Activated T-cell treated with anti-CD3 and anti-CD28 coated beads for 4 hours (primary cell): ENCODE measurements at regions not wholly inside any gene's neighbourhood (a gene's known extent, or its start where the extent isn't known, plus 50 kb on each side); places are given as distances from the start of the nearest gene placed in this dataset.
"Not testable (repeated sequence)": the region's sequence is repeated elsewhere in the genome, so short reads cannot be mapped to it uniquely, and the experiment has no call there.

Experiments used
- DNase-seq: peaks from one replicate; pipeline ENCODE4 v3.0.0-alpha.2; 2020

DNA sequence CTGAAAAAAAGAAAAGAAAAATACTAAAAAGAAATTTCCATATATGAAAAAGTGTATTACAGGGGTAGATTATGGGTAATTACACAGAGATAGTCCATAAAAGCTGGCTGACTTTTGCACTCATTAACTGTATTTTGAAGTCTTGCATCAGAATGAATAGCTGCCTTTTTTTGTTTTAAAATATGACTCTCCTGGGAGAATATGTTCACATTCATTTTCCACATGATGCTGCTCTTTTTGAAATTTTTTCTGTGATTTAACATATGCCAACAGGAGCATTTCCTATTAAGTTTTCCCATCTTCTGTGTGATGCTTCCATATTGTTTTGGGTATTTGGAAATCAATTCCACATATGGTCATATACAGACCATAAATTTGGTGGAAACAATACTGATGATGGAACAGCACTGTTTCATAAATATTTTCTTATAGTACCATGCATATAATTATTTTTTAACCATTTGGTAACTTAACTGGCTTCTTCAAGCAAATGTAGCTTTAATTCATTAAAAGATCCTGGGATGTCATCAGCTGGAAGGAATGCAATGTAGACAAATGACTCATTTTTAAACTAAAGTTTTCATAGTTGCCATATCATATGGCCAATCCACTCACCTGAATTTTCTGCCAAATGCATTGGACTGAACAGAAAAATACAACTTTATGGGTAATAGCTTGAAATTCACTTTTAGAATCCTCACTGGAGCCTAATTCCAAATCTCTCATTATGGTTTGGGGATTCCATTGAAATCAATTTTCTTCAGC, 313.9 kb upstream of the GLI3 start:
- no peak for DNase-seq

DNA sequence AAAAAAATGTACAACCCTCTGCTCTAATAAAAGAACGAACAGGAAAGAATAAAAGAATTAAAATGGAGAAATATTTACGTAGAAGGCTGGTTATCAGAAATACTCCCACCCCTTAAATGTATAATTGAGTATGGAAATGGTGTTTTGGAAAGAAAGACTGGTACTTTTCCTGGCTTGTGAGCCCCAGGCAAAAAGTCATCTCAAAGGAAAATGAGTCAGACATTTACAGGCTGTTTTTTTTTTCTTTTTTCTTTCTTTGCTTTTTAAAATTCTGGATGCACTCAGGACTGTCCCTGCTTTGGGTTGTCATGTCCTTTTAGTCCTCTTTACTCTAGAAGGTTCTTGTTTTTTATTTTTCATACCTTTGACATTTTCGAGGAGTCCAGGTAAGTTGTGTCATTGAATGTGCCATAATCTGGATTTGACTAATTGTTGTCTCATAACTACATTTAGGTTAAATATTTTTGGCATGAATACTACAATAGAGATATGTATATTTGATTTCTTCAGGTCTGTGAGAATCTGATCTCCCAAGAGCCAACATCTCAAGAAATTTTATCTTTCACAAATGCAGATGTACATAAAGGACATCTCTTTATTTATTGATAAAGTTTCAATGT, 313.0 kb upstream of the GLI3 start:
- no peak for DNase-seq

DNA sequence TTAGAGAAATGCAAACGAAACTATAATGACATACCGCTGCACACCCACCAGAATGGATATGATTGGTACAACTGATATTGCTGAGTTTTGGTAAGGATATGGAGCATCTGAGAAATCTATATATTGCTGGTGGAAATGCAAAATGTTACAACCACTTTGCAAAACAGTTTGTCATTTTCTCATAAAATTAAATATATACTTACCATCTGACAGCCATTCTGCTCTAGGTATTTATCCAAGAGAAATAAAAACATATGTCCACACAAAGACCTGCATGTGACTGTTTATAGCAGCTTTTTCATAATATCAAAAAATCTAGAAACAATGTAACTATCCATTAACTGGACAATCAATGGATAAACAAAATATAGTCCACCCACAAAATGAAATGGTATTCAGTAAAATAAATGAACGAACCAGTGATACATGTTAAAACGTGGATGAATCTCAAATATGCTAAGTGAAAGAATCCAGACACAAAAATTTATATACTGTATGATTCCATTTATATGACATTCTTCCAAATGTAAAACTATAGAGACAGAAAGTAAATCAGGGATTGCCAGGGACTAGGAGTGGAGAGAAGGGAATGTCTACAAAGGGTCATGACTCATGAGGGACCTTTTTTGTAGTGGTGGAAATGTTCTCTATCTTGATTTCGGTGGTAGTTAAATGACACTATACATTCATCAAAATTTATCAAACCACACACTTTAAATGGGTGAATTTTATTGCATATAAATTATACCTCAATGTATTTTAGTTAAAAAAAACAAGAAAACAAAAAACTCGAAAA, 312.0 kb upstream of the GLI3 start:
- DNase-seq = no peak

DNA sequence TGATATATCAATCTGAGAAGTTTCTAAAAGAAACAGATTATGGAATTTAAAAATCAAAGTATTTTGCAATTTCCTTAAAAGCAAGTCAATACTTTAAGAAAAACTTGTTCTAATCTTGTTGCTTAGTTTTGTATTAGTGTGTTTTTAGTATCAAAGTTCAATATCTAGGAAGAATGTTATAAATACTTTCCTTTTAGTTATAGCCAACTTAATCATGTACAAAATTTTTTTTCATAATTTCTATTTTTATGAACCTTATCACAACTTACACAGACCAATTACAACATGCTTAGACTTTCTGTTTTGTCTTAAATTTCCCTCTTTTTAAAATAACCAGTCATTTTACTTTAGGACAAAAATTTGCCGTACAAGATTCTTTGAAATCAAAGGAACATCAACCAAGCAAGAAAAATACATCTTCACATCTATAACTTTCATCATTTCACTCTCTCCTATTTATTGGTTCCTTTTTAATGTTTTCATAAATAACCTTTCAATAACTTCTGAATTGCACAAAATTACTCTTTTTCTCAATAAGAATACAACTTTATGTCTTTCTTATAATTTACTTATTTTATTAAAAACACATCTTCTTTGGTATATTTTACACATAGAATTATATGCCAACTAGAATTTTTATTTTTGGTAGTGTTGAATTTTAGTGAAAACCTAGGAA, 308.2 kb upstream of the GLI3 start:
- DNase-seq = no peak

GRCh38 chr7:42543953-42544352, 306.9 kb upstream of the GLI3 start:
- no peak for DNase-seq

GRCh38 chr7:42542446-42542845, 305.4 kb upstream of the GLI3 start:
- not testable (repeated sequence) for DNase-seq

DNA sequence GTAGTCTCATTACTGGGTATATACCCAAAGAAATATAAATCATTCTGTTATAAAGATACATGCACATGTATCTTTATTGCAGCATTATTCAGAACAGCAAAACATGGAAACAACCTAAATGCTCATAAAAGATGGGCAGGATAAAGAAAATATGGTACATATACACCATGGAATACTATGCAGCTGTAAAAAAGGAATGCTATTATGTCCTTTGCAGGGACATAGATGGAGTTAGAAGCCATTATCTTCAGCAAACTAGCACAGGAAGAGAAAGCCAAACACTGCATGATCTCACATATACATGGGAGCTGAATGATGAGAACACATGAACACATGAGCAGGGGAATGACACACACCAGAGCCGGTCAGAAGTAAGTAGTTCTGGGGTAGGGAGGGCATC, 297.4 kb upstream of the GLI3 start:
- DNase-seq = no peak

DNA sequence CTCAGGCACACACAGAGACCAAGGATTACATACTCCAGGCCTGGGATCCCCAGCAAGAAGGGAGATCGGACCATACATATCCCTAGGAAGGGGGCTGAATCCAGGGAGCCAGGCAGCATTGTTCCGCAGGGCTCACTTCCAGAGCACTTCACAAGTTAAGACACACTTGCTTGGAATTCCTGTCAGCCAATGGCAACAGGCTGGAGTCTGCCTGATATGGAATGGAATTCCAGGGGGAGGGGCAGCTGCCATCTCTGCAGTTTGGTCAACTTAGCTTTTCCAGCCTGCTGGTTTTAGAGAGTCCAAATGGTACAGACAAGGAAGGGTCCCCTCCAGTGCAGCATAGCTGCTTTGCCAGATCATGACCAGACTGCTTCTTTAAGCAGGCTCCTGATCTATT, 290.0 kb upstream of the GLI3 start:
- no peak for DNase-seq

GRCh38 chr7:42522227-42522991, 285.4 kb upstream of the GLI3 start:
- DNase-seq = no peak

- no peak for DNase-seq
Observed at GRCh38 chr7:42511027-42511426, 274.0 kb upstream of the GLI3 start.

DNA sequence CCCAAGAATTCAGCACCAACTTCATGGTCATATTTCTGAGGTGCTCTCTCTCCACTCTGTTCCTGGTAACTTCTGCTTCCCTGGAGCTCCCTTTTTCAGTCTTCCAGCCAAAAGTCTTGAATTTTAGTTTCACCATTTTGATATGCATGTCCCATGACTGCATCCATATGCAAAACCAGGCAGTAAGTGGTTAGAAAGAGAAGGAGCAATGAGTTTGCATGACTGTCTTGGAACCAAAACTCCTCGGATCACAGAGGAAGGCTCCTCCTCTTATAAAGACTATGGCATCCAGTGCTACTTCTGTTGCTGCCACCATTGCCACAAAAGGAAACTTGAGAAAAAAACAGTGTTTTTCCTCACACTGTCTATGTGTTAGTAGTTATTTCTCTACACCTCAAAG, 269.1 kb upstream of the GLI3 start:
- no peak for DNase-seq

- DNase-seq = no peak
Observed at GRCh38 chr7:42502022-42502421, 265.0 kb upstream of the GLI3 start.

- DNase-seq = no peak
Observed at GRCh38 chr7:42495256-42495655, 258.2 kb upstream of the GLI3 start.

DNA sequence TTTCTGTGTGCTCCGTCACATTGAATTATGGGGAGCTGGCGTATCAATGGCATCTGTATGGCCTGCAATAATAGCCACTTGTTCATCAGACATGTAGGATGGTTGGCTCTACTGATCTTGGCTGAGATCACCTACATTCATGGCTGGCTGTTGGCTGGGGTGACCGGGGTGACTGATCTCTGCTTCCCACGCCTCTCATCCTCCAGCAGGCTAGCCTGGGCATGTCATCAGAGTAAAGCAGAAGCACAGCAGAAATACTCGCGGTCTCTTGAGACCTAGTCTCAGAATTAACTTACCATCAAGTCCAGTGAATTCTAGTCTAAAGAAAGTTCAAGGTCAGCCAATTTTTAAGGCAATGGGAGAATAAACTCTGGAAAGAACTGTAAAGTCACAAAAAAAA, 257.7 kb upstream of the GLI3 start:
- DNase-seq = no peak

GRCh38 chr7:42494199-42494710, 257.2 kb upstream of the GLI3 start:
- DNase-seq = no peak

- no peak for DNase-seq
Observed at GRCh38 chr7:42493436-42494198, 256.6 kb upstream of the GLI3 start.

DNA sequence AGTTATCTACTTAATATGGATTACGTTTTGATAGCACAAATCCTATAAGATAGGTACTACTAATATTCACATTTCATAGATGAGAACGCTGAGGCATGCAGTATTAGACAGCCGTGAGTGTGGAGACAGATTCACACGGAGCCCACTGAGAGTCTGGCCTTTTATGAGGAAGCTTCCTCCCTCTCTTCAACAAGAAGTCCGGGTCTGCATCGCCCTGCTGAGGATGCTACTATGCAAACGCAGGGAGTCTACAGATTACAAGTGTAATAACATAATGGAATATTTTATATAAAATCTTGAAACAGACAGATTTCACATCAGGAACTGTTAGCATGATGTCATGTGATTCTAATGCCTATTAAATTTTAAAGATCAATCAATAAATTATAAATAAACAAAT, 255.9 kb upstream of the GLI3 start:
- no peak for DNase-seq

DNA sequence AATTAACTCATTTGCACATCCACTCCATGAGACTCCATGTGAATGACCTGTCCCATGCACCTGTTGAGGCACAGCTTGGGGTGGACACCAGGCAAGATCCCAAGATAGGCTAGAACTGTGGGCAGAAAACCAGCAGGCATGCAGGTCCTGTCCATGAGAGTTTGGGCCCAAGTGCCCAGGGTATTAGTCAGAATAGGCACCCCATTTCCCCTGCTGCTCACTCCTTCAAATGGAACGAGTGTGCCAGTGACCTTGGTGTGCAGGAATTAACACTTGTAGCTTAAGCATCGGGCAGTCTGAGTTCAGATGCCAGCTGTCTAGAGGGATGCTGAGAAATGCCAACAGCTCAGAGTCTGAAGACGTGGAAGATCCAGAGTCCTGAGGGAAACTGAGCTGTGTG, 254.1 kb upstream of the GLI3 start:
- DNase-seq = no peak

GRCh38 chr7:42489299-42489698, 252.3 kb upstream of the GLI3 start:
- no peak for DNase-seq

- DNase-seq = no peak
Observed at GRCh38 chr7:42485301-42485766, 248.3 kb upstream of the GLI3 start.

DNA sequence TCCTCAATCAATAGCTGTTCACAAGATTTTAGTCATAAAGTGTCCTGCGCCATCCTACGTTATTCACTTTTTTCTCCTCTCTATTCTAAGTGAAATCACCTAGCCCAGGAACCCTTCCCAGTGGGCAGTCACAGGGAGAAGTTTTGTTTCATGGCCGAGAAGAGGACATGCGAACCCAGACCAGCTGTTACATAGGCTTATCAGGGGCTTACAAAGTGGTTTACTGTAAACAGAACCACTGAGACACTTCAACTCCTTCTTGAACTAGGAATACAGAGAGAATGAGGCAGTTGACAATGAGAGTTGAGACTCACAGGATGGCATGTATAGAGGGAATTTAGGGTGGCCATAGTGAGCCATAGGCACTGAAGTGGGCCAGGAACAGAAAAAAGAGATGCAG, 246.9 kb upstream of the GLI3 start:
- DNase-seq = no peak
